ENCODE measurements at regions not wholly inside any gene's neighbourhood (a gene's known extent, or its start where the extent isn't known, plus 50 kb on each side); places are given as distances from the start of the nearest gene placed in this dataset.

GRCh38 chr4:63728480-63729177, 680.6 kb downstream of the TECRL start:
- no peak overlapping the region for H3K27ac ChIP-seq
- no peak for DNase-seq (ENCODE audit: low spot score)
- H3K4me1 ChIP-seq: no peaks in the 10 kb centered on the region
- H3K9me3 ChIP-seq: no peaks in the 10 kb centered on the region
- H3K27me3 ChIP-seq: no peaks in the 10 kb centered on the region
- H3K4me3 ChIP-seq: no peak overlapping the region
- no peaks in the 10 kb centered on the region for H3K36me3 ChIP-seq
- no peak for TF ChIP-seq CTCF (IDR thresholded peaks at IDR 0.05)

DNA sequence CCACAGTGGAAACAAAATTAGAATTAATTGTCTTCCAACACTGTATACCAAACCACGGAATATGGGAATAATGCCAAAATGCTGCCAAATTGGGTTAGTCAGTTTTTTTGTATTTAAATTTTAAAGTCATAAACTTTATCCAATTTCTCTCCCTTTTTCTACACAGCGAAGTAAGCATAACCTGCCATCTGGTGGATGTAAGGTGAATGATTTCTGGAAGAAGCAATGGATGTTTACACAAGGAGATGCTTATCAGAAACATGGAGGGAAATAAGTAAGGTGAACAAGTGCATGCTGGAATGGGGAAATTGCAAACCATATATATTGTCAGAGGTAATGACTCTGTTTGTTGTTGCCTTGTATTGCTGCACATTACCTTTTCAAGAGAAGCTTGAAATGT, 691.9 kb downstream of the TECRL start:
- Histone ChIP-seq H3K4me1 (no peaks in the 10 kb centered on the region), H3K36me3 (no peaks in the 10 kb centered on the region), H3K27ac (no peak overlapping the region), H3K4me3 (no peak overlapping the region), H3K9me3 (no peaks in the 10 kb centered on the region), H3K27me3 (no peaks in the 10 kb centered on the region)
- no peak for TF ChIP-seq CTCF (IDR thresholded peaks at IDR 0.05)
- no peak for DNase-seq (ENCODE audit: low spot score)

DNA sequence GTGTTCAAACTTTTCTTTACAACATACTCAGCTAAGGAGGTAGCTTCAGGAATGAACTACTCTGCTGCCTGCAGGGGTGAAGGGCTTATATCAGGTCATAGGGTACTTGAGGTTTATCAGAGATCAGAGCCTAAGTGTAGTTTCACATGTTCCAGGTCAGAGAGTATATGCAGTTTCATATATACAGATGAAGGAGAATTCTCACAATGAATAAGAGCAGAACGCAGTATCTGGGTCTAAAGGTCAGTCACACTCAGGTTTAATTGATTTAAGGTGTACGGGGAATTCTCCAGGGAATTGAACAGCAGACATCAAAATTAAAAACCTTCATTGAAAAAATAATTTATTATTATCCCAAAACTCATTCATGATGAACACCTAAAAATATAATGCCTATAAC, 700.6 kb downstream of the TECRL start:
- TF ChIP-seq CTCF (IDR thresholded peaks at IDR 0.05): no peak
- H3K36me3 ChIP-seq: no peaks in the 10 kb centered on the region
- no peak overlapping the region for H3K27ac ChIP-seq
- no peaks in the 10 kb centered on the region for H3K4me1 ChIP-seq
- no peaks in the 10 kb centered on the region for H3K27me3 ChIP-seq
- H3K4me3 ChIP-seq: no peak overlapping the region
- no peaks in the 10 kb centered on the region for H3K9me3 ChIP-seq
- DNase-seq (ENCODE audit: low spot score): no peak

- no peaks in the 10 kb centered on the region for H3K27me3 ChIP-seq
- H3K4me3 ChIP-seq: no peak overlapping the region
- H3K36me3 ChIP-seq: no peaks in the 10 kb centered on the region
- no peak for TF ChIP-seq CTCF (IDR thresholded peaks at IDR 0.05)
- no peak overlapping the region for H3K27ac ChIP-seq
- H3K9me3 ChIP-seq: no peaks in the 10 kb centered on the region
- no peak for DNase-seq (ENCODE audit: low spot score)
- H3K4me1 ChIP-seq: no peaks in the 10 kb centered on the region
Observed at GRCh38 chr4:63700569-63700968, 708.7 kb downstream of the TECRL start.

- no peaks in the 10 kb centered on the region for H3K9me3 ChIP-seq
- no peak for TF ChIP-seq CTCF (IDR thresholded peaks at IDR 0.05)
- H3K27ac ChIP-seq: no peak overlapping the region
- H3K27me3 ChIP-seq: no peaks in the 10 kb centered on the region
- DNase-seq (ENCODE audit: low spot score): no peak
- H3K4me3 ChIP-seq: no peak overlapping the region
- no peaks in the 10 kb centered on the region for H3K4me1 ChIP-seq
- no peaks in the 10 kb centered on the region for H3K36me3 ChIP-seq
Observed at GRCh38 chr4:63693321-63693720, 715.9 kb downstream of the TECRL start.

DNA sequence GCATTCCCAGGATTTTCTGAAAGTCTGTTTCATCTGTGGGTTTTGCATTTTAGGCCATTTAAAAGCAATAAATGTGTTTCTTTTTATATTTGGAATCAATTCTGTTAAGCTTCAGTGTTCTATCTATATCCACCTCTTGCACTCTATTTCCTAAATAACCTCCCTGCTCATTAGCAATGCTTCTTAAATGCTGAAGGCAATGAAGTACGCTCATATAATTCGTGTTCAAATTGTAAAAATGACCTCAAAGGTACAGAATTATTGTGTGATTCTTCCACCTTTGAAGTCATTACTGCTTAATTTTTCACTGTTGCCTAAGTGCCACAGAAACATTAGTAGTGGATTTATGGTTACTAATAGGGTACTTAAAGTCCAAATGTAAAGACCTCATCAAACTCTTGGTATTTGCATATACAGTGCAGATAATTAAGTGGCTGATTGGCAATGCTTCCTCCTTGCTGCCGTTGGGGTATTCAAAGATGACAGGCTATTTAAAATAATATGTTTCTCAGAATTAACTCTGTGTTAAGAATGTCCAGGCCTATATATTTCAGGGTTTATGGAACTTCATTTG, 730.8 kb downstream of the TECRL start:
- Histone ChIP-seq H3K27me3 (no peaks in the 10 kb centered on the region), H3K9me3 (no peaks in the 10 kb centered on the region), H3K36me3 (no peaks in the 10 kb centered on the region), H3K27ac (no peak overlapping the region), H3K4me3 (no peak overlapping the region), H3K4me1 (no peaks in the 10 kb centered on the region)
- no peak for DNase-seq (ENCODE audit: low spot score)
- no peak for TF ChIP-seq CTCF (IDR thresholded peaks at IDR 0.05)
